ENCODE measurements at regions not wholly inside any gene's neighbourhood (a gene's known extent, or its start where the extent isn't known, plus 50 kb on each side); places are given as distances from the start of the nearest gene placed in this dataset.

GRCh38 chr12:20174528-20175175 lies 193.7 kb upstream of the PDE3A start:
- no peaks in the 10 kb centered on the region for H4K20me1 ChIP-seq (ENCODE audit: insufficient read depth, low read length)
- no peaks in the 10 kb centered on the region for H3K27me3 ChIP-seq (replicated peaks; ENCODE audit: insufficient read depth, low read length)
- no peak for DNase-seq
- TF ChIP-seq EZH2 (optimal IDR thresholded peaks at IDR 0.05; ENCODE audit: low read depth, low read length) (no peak), EZH2phosphoT487 (IDR thresholded peaks at IDR 0.05; ENCODE audit: low read length) (no peak), CTCF (IDR thresholded peaks at IDR 0.05; ENCODE audit: low read length) (no peak)
- no peaks in the 10 kb centered on the region for H3K4me1 ChIP-seq (ENCODE audit: low read length)
- no peaks in the 10 kb centered on the region for H3F3A ChIP-seq (ENCODE audit: insufficient read depth, low read length)
- H3K79me2 ChIP-seq (ENCODE audit: low read length), result no peaks in the 10 kb centered on the region
- no peaks in the 10 kb centered on the region for H3K36me3 ChIP-seq (replicated peaks; ENCODE audit: insufficient read depth, low read length)
- H3K9ac ChIP-seq (ENCODE audit: low read length), result no peak overlapping the region
- H3K4me3 ChIP-seq (ENCODE audit: low read length), result no peak overlapping the region
- no peak overlapping the region for H3K27ac ChIP-seq (ENCODE audit: low read length)
- H3K9me3 ChIP-seq (replicated peaks; ENCODE audit: insufficient read depth, low read length), result no peaks in the 10 kb centered on the region
- H2AFZ ChIP-seq (ENCODE audit: low read length), result no peak overlapping the region
- no peak overlapping the region for H3K4me2 ChIP-seq (ENCODE audit: low read depth, low read length)
- H3K9me2 ChIP-seq (replicated peaks; ENCODE audit: insufficient read depth, low read length), result no peaks in the 10 kb centered on the region

- Histone ChIP-seq H3K27ac (ENCODE audit: low read length) (no peak overlapping the region), H3F3A (ENCODE audit: insufficient read depth, low read length) (no peaks in the 10 kb centered on the region), H3K4me2 (ENCODE audit: low read depth, low read length) (no peak overlapping the region), H3K36me3 (replicated peaks; ENCODE audit: insufficient read depth, low read length) (no peaks in the 10 kb centered on the region), H2AFZ (ENCODE audit: low read length) (no peak overlapping the region), H3K27me3 (replicated peaks; ENCODE audit: insufficient read depth, low read length) (no peaks in the 10 kb centered on the region), H3K4me1 (ENCODE audit: low read length) (no peaks in the 10 kb centered on the region), H4K20me1 (ENCODE audit: insufficient read depth, low read length) (no peaks in the 10 kb centered on the region), H3K9ac (ENCODE audit: low read length) (no peak overlapping the region), H3K4me3 (ENCODE audit: low read length) (no peak overlapping the region), H3K9me3 (replicated peaks; ENCODE audit: insufficient read depth, low read length) (no peaks in the 10 kb centered on the region), H3K79me2 (ENCODE audit: low read length) (no peaks in the 10 kb centered on the region), H3K9me2 (replicated peaks; ENCODE audit: insufficient read depth, low read length) (no peaks in the 10 kb centered on the region)
- no peak for TF ChIP-seq EZH2phosphoT487 (IDR thresholded peaks at IDR 0.05; ENCODE audit: low read length)
- TF ChIP-seq CTCF (IDR thresholded peaks at IDR 0.05; ENCODE audit: low read length), result no peak
- no peak for TF ChIP-seq EZH2 (optimal IDR thresholded peaks at IDR 0.05; ENCODE audit: low read depth, low read length)
- no peak for DNase-seq
These were observed 192.5 kb upstream of the PDE3A start for GRCh38 chr12:20175704-20176388.

GRCh38 chr12:20181416-20182180 lies 186.7 kb upstream of the PDE3A start:
- no peaks in the 10 kb centered on the region for H3K36me3 ChIP-seq (replicated peaks; ENCODE audit: insufficient read depth, low read length)
- no peaks in the 10 kb centered on the region for H3K4me1 ChIP-seq (ENCODE audit: low read length)
- H3K9ac ChIP-seq (ENCODE audit: low read length), result no peak overlapping the region

More at GRCh38 chr12:20181416-20182180, 186.7 kb upstream of the PDE3A start:
- no peaks in the 10 kb centered on the region for H4K20me1 ChIP-seq (ENCODE audit: insufficient read depth, low read length)
- H3K4me2 ChIP-seq (ENCODE audit: low read depth, low read length), result no peak overlapping the region
- H3F3A ChIP-seq (ENCODE audit: insufficient read depth, low read length), result no peaks in the 10 kb centered on the region
- H3K9me3 ChIP-seq (replicated peaks; ENCODE audit: insufficient read depth, low read length), result no peaks in the 10 kb centered on the region
- H3K27ac ChIP-seq (ENCODE audit: low read length), result no peak overlapping the region
- no peak for DNase-seq
- H3K27me3 ChIP-seq (replicated peaks; ENCODE audit: insufficient read depth, low read length), result no peaks in the 10 kb centered on the region
- H3K9me2 ChIP-seq (replicated peaks; ENCODE audit: insufficient read depth, low read length), result no peaks in the 10 kb centered on the region
- TF ChIP-seq EZH2 (optimal IDR thresholded peaks at IDR 0.05; ENCODE audit: low read depth, low read length) (no peak), CTCF (IDR thresholded peaks at IDR 0.05; ENCODE audit: low read length) (no peak), EZH2phosphoT487 (IDR thresholded peaks at IDR 0.05; ENCODE audit: low read length) (no peak)
- H2AFZ ChIP-seq (ENCODE audit: low read length), result no peak overlapping the region
- no peaks in the 10 kb centered on the region for H3K79me2 ChIP-seq (ENCODE audit: low read length)
- no peak overlapping the region for H3K4me3 ChIP-seq (ENCODE audit: low read length)
